HG03432 (cell line): ENCODE measurements at regions not wholly inside any gene's neighbourhood (a gene's known extent, or its start where the extent isn't known, plus 50 kb on each side); places are given as distances from the start of the nearest gene placed in this dataset.
A peak's percentile ranks its signal among the peaks of the same experiment; 100 is the strongest.
"Not testable (repeated sequence)": the region's sequence is repeated elsewhere in the genome, so short reads cannot be mapped to it uniquely, and the experiment has no call there.

Experiments
- ATAC-seq: cut with Tn5 transposase; IDR thresholded peaks from one replicate; pipeline ENCODE4 v1.9.1; 2021; ENCODE audit warnings: mild to moderate bottlenecking, moderate library complexity; ENCODE audit not compliant: unreplicated experiment

DNA sequence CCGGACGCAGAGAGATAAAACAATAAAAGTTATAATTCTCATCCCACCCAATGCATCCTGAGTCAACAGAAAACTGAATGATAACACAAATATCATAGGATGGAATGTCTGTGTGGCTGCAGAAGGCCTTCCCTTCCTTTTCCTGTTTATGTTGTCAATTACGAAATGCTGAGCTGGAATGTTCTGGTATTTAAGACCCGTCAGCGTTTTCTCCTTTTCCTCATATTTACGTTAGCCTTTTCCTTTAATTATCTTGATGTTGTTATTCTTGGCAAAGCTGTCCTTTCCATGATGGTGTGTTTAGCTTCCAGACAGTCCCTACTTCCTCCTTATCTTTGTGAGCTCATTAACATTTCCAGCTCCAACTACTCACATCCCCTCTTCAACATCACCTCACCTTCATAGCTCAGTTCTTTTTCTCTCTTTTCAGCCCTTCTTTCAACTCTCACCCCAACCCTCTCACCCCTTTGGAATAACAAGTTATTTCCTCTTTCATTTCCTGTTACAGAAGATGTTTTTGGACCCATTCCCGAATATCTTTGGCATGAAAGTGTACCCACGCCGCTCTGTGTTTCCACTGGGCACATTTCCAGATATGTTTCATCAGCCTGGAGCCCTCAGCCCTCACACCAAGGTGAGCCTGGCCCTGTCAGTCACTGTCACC lies 221.6 kb downstream of the NR2F1-AS1 start:
- ATAC-seq, result no peak

- no peak for ATAC-seq
Measured at GRCh38 chr5:93358176-93358575, 222.8 kb downstream of the NR2F1-AS1 start.

DNA sequence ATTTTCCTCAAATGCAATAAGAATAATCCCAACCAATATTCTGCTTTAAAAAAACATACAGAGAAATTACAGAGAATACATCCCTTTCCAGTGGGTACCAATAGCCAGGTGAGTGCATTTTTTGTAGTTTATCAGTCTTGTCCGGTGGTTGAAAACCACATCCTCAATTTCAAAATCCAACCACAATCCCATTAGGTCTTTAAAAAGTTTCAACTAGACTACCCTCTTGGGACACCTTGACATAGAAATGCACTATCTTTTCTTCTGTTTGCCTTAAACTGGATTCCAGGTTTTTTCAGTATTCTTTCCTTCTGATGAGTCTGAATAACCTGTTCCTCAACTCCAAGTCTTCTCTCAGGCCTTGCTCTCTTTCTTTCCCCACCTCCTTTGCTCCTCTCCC lies 223.3 kb downstream of the NR2F1-AS1 start:
- no peak for ATAC-seq

- ATAC-seq, result no peak
Measured at GRCh38 chr5:93355691-93356090, 225.3 kb downstream of the NR2F1-AS1 start.

DNA sequence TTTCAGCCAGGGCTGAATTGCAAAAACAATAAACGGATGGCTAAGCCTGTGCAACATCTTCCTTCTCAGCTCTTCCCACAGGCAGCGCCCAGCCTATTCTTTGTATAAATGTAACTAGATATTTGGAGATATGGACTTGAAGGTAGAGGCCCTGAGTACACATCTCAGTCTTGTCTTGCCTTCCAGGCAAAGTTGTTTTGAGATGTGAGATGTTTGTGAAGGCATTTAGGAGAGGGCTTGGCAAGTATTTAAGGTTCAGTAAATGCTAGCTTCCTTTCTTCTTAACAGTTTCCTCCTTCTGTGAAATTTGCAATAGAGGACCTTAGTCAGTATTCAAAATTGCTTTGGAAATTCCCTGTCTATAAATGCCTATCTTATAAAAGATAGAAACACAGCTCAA lies 228.8 kb downstream of the NR2F1-AS1 start:
- ATAC-seq, result no peak

DNA sequence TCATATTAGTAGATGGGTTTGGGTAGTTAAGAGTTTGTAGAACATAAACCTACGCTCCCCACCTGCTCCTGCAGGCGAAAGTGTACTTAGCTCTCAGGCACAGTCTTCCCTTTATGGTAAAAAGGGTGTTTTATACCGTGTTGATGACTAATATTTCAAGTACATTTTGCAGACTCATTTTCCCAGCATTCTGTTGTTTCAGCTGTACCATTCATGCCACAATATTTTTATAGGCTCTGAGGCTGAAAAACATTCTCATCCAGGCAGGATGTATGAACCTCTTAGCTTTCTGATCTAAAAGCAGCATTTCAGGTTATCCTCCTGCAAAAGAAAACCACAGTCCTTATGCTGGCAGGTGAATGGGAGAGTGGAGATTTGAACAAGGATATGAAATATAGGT lies 231.4 kb downstream of the NR2F1-AS1 start:
- ATAC-seq, result no peak

- ATAC-seq, result no peak
Measured at GRCh38 chr5:93348231-93348630, 232.8 kb downstream of the NR2F1-AS1 start.

DNA sequence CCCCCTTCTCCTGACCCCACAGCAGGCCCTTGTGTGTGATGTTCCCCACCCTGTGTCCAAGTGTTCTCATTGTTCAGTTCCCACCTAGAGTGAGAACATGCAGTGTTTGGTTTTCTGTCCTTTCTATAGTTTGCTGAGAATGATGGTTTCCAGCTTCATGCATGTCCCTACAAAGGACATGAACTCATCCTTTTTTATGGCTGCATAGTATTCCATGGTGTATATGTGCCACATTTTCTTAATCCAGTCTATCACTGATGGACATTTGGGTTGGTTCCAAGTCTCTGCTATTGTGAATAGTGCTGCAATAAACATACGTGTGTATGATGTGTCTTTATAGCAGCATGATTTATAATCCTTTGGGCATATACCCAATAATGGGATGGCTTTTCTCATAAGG lies 234.2 kb downstream of the NR2F1-AS1 start:
- not testable (repeated sequence) for ATAC-seq

DNA sequence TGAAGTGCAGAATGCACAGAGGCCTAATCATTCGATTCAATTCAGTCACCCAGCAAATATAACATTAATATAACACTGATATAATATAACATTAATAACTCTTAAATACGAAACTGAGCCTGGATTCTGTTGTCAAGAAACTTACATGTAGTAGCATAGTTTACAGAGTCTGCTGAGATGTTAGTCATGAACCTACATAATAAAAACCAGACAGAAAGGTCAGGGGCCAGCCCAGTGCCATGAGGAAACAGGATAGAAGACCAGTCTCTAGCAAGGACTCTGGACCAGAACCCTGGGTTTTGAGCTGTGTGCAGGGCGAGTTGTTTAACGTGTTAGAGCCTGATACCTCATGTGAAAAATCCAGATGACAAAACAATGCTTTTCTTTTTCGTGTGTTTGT lies 234.7 kb downstream of the NR2F1-AS1 start:
- ATAC-seq, result no peak

GRCh38 chr5:93343570-93343969 lies 237.4 kb downstream of the NR2F1-AS1 start:
- ATAC-seq, result peak; percentile 38

DNA sequence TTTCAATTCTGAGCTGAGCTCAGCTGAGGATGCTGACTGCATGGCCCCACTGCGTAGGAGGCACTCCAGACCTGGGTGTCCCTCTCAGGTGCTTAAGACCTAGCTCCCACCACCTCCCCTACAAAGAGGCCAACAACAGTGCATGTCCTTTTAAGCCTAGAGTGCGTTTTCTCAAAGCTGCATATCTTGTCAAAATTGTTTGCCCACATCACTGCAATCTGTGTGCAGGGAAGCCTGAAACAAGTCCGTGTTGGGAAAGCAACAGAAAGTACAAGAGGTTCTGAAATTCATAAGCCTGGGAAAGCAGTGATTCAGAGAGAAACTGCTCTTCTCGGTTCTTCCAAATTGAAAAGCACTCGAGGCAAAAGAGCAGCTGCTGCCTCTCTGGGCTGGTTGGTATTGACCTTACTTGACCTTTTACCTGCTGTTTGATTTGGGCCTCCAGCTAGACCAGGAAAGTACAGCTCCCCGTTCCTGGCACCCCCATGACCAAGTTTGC lies 238.4 kb downstream of the NR2F1-AS1 start:
- peak; percentile 81 for ATAC-seq

GRCh38 chr5:93340881-93341280 lies 240.1 kb downstream of the NR2F1-AS1 start:
- ATAC-seq, result no peak

- ATAC-seq, result no peak
Measured at GRCh38 chr5:93337138-93337537, 243.9 kb downstream of the NR2F1-AS1 start.

DNA sequence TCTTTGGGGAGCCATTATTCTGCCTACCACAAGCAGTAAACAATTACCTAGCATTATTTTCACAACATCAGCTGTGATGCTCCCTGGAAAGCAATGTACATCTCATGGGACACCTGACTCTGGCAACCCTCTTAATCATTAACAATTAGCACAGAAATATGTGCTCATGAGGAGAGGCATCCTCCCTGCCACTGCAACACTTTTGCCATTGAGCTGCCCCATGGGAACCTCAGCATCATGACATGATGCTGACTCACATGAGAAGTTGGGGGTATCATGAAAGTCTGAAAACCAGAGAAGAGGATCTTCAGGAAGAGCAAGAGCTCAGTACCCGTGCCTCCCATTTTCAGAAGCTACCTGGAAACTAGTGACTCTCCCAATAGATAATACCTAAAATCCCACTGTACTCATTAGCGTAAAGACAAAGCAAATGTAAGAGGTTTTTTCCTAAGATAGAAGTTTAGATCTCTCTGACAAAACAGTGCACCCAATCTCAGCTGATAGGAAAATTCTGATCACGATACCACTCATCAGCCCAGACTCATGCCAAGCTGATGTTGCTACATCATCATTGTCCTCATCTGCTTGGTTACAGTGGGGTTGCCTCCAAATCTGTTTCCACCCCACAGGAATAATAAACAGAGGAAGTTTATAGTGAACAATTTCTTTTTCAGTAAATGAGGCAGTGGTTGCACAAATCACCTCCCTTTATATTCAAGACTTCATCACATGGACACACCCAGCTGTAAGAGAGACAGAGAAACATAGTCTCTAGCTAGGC lies 244.5 kb downstream of the NR2F1-AS1 start:
- ATAC-seq, result no peak

GRCh38 chr5:93331863-93332262 lies 249.2 kb downstream of the NR2F1-AS1 start:
- no peak for ATAC-seq

DNA sequence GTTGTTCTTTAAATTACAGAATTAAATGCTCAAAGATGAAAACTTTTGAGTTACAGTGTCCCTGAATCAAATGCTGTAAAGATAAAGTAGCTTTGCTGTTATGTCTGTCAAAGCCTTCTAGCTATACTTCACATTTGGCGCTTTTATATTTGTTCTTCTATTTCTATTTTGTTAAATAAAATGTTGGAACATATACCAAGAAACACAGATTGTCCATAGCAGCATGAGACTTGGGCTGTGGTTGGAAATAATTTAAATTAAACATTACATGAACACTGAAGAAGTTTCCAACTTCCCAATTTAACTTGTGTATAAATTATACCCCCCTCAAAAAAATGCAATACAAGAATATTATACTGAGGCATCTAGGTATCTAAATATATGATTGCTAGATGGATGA lies 249.8 kb downstream of the NR2F1-AS1 start:
- no peak for ATAC-seq

GRCh38 chr5:93330506-93330905 lies 250.5 kb downstream of the NR2F1-AS1 start:
- ATAC-seq, result no peak

DNA sequence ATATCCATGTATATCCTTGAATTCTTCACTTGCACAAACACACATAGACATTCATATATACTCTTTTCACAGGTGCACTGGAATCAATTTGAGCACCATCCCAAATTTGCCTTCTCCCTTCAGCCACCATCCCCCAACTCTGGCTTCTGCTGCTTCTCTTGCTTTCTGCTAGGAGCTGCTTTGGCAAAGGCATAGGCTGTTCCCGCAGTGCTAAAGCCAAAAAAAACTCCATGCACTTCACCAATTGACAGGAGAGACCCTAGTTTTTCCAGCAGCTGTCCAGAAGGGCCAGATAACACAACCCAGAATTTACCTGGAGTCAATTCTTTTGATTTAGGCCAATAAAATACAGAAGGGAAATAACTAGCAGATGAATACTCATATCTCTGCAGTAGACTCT lies 251.3 kb downstream of the NR2F1-AS1 start:
- ATAC-seq, result no peak

DNA sequence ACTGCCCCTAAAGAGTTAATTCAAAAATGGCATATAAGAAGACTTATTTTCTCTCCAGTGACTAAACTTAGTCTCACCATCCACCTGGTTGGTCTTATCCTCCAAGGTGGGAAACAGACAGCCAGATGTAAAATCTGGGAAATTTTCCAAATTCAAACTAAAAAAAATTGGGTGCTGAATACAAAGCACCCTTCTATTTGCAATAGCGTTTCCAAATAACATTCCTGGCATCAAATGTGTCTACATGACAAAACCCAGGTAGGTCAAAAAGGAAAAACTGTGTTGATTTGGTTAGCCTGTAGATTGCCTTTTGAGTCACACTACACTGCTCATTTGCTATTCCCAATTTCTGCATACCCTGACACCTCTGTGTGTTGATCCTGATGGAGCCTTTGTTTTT lies 252.2 kb downstream of the NR2F1-AS1 start:
- ATAC-seq, result no peak

- no peak for ATAC-seq
Measured at GRCh38 chr5:93327605-93328004, 253.4 kb downstream of the NR2F1-AS1 start.

DNA sequence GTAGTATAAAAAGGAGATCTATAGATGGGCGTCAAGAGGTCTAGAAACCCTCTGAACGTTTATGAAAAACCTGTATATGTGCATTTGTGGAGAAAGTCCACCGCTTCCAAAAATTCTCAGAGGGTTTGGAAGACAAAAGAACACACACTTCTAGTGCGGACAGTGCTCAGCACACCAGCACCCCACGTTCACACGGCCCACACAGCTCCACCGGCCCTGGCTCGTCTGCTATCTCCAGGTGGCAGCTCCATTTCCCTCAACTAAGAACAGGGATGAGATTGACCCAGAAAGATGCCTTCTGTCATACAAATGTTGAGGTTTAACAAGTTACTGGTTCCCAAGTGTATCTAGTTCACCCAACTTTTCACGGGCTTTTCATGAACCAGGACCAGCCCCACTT lies 255.1 kb downstream of the NR2F1-AS1 start:
- no peak for ATAC-seq
